ENCODE measurements at regions not wholly inside any gene's neighbourhood (a gene's known extent, or its start where the extent isn't known, plus 50 kb on each side); places are given as distances from the start of the nearest gene placed in this dataset.

- no peak for TF ChIP-seq CTCF (IDR thresholded peaks at IDR 0.05)
- TF ChIP-seq POLR2AphosphoS5 (IDR thresholded peaks at IDR 0.05), result no peak
- no peak for TF ChIP-seq POLR2A (IDR thresholded peaks at IDR 0.05)
These were observed 103.7 kb upstream of the MNS1 start for GRCh38 chr15:56568466-56569167.

All from transverse colon (tissue), 4 donors.